B cell (primary cell): ENCODE measurements at regions not wholly inside any gene's neighbourhood (a gene's known extent, or its start where the extent isn't known, plus 50 kb on each side); places are given as distances from the start of the nearest gene placed in this dataset.

Experiments
- ATAC-seq: fragments of 200-7000 bp; cut with Tn5 transposase; one replicate; pipeline ENCODE4 v1.10.0; 2021; ENCODE audit warnings: low read depth, mild to moderate bottlenecking, moderate number of reproducible peaks, moderate library complexity
- CTCF ChIA-PET: fragments of 350-600 bp; sonication (Branson Sonifier 250); formaldehyde crosslinking; loops from one replicate; lab custom pipeline; 2021; ENCODE audit warnings: antibody characterized with exemption, inconsistent platforms; lab: Charles Lee
- POLR2A ChIA-PET: fragments of 350-600 bp; sonication (Branson Sonifier 250); formaldehyde crosslinking; loops from one replicate; lab custom pipeline; 2021; ENCODE audit warnings: antibody characterized with exemption; lab: Charles Lee
- DNase-seq: peaks from one replicate; pipeline ENCODE4 v3.0.0; 2013
- H2AFZ ChIP-seq: 2 replicates; pipeline ENCODE4 v1.6.1; 2012; ENCODE audit warnings: mild to moderate bottlenecking, low read depth, low read length; ENCODE audit not compliant: insufficient read depth, poor library complexity, severe bottlenecking
- H3K27ac ChIP-seq, 2 donors: 1 replicate in 1 of 2; 2 replicates in 1 of 2; pipeline ENCODE4 v1.5.1; 2012 to 2013; ENCODE audit warnings: low read length in 2 of 2, mild to moderate bottlenecking in 2 of 2, moderate library complexity in 1 of 2
- H3K27me3 ChIP-seq, 4 experiments: fragments of 200-600 bp in 1 of 4; sonication (generic) in 1 of 4; replicated peaks in 1 of 4; 1 replicate in 2 of 4; 2 replicates in 2 of 4; pipeline versions ENCODE4 v1.6.1 to v1.7.0; 2013 to 2016; ENCODE audit warnings: low read length in 3 of 4, mild to moderate bottlenecking in 2 of 4, mixed read lengths in 1 of 4, moderate library complexity in 1 of 4; ENCODE audit not compliant: insufficient read depth in 4 of 4, control insufficient read depth in 3 of 4; ENCODE audit errors: control extremely low read depth in 1 of 4
- H3K36me3 ChIP-seq, 2 experiments: replicated peaks in 1 of 2; 1 replicate in 1 of 2; 2 replicates in 1 of 2; pipeline versions ENCODE4 v1.6.1 to v1.7.1; 2013; ENCODE audit warnings: low read length in 1 of 2; ENCODE audit not compliant: insufficient read depth in 2 of 2, control insufficient read depth in 1 of 2; ENCODE audit errors: control extremely low read depth in 1 of 2, extremely low read depth in 1 of 2
- H3K4me1 ChIP-seq, 2 donors: fragments of 200-600 bp in 1 of 2; sonication (generic) in 1 of 2; 1 replicate in 1 of 2; 2 replicates in 1 of 2; pipeline versions ENCODE4 v1.5.1 to v1.6.1; 2013 to 2017; ENCODE audit warnings: low read length in 2 of 2; ENCODE audit not compliant: control insufficient read depth in 2 of 2, insufficient read depth in 2 of 2
- H3K4me2 ChIP-seq: replicated peaks from 2 replicates; pipeline ENCODE3; 2012; ENCODE audit warnings: mild to moderate bottlenecking, low read depth, low read length; ENCODE audit not compliant: poor library complexity, severe bottlenecking
- H3K4me3 ChIP-seq, 5 experiments: fragments of 200-600 bp in 1 of 5; sonication (generic) in 1 of 5; 1 replicate in 3 of 5; 2 replicates in 2 of 5; pipeline versions ENCODE4 v1.5.1 to v1.7.0; 2011 to 2016; ENCODE audit warnings: low read length in 4 of 5, mild to moderate bottlenecking in 4 of 5, low read depth in 2 of 5, control low read depth in 1 of 5, moderate library complexity in 1 of 5; ENCODE audit not compliant: insufficient read depth in 1 of 5; ENCODE audit errors: control extremely low read depth in 1 of 5, extremely low read depth in 1 of 5
- H3K79me2 ChIP-seq: fragments of 200-600 bp; sonication (generic); one replicate; pipeline ENCODE4 v1.6.0; 2016; ENCODE audit warnings: low read length; ENCODE audit not compliant: control insufficient read depth, insufficient read depth
- H3K9ac ChIP-seq: fragments of 200-600 bp; sonication (generic); 2 replicates; pipeline ENCODE4 v1.6.1; 2017; ENCODE audit warnings: mild to moderate bottlenecking, low read length, moderate library complexity
- H3K9me3 ChIP-seq, 3 donors: one replicate each; pipeline versions ENCODE4 v1.6.1 to v1.7.1; 2013; ENCODE audit warnings: low read length in 2 of 3; ENCODE audit not compliant: control insufficient read depth in 2 of 3, insufficient read depth in 1 of 3; ENCODE audit errors: control extremely low read depth in 1 of 3
- H4K20me1 ChIP-seq: 2 replicates; pipeline ENCODE4 v1.6.0; 2012; ENCODE audit warnings: mild to moderate bottlenecking, low read length; ENCODE audit not compliant: insufficient read depth, control insufficient read depth, poor library complexity, severe bottlenecking
- H3K27ac Mint-ChIP-seq: one replicate; pipeline ENCODE4 v1.8.0; 2021; ENCODE audit warnings: mixed read lengths
- H3K27me3 Mint-ChIP-seq: one replicate; pipeline ENCODE4 v1.8.0; 2021; ENCODE audit warnings: mixed read lengths
- H3K4me1 Mint-ChIP-seq: one replicate; pipeline ENCODE4 v1.8.0; 2021; ENCODE audit warnings: mixed read lengths
- H3K4me3 Mint-ChIP-seq: one replicate; pipeline ENCODE4 v1.8.0; 2021; ENCODE audit warnings: mixed read lengths
- H3K9me3 Mint-ChIP-seq: one replicate; pipeline ENCODE4 v1.8.0; 2022; ENCODE audit warnings: mixed read lengths; ENCODE audit not compliant: insufficient read depth
- EZH2 ChIP-seq: IDR thresholded peaks from 2 replicates; pipeline ENCODE4 v1.6.1; 2012; ENCODE audit warnings: borderline replicate concordance, low read depth, mild to moderate bottlenecking, moderate library complexity, low read length; ENCODE audit not compliant: insufficient read depth, poor library complexity, severe bottlenecking
- WGBS: methylation state at CpG from one replicate; pipeline ENCODE4 v1.1.5; 2013; ENCODE audit warnings: missing lambda C conversion rate; ENCODE audit not compliant: insufficient coverage; 5-methylcytosine and 5-hydroxymethylcytosine counted together
- intact Hi-C: fragments of 100-400 bp; cut with micrococcal nuclease; formaldehyde crosslinking; loops from one replicate; pipeline ENCODE4 v1.10.0; 2022
- TF ChIP-seq, protein P1 (sequence below): fragments of 200-600 bp; IDR thresholded peaks from one replicate; pipeline ENCODE4 v1.8.0; 2022; ENCODE audit warnings: antibody characterized with exemption, mild to moderate bottlenecking

DNA sequence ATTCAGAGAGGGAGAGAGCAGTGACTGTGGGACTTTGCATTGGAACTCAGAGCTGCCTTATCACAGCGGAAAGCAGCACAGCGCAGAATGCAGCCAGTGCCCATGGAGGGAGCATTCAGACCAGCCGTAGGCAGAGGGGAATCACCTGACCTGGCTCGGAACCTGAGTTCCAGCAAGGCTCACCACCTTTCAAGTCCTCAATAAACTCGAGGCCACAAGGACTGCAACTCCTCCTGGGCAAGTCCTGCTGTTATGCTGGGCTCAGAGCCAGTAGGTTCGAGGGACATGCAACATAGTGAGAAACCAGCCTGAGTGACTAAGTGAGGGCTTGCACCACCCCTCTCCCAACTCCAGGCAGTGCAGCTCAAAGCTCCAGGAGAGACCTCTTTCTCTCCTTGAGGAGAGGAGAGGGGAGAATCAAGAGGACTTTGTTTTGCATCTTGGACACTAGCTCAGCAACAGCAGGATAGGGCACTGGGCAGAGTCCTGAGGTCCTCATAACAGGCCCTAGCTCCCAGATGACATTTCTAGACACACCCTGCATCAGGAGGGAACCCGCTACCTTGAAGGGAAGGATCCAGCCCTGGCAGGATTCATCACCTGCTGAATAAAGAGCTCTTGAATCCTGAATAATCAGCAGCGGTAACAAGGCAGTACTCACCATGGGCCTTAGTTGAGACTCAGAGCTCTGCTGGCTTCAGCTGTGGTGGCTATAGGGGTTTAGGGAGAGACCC lies 136.8 kb upstream of the OTOS start:
- CTCF ChIA-PET = no interaction called here
- TF ChIP-seq, protein P1, sequence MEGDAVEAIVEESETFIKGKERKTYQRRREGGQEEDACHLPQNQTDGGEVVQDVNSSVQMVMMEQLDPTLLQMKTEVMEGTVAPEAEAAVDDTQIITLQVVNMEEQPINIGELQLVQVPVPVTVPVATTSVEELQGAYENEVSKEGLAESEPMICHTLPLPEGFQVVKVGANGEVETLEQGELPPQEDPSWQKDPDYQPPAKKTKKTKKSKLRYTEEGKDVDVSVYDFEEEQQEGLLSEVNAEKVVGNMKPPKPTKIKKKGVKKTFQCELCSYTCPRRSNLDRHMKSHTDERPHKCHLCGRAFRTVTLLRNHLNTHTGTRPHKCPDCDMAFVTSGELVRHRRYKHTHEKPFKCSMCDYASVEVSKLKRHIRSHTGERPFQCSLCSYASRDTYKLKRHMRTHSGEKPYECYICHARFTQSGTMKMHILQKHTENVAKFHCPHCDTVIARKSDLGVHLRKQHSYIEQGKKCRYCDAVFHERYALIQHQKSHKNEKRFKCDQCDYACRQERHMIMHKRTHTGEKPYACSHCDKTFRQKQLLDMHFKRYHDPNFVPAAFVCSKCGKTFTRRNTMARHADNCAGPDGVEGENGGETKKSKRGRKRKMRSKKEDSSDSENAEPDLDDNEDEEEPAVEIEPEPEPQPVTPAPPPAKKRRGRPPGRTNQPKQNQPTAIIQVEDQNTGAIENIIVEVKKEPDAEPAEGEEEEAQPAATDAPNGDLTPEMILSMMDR = no peak
- TF ChIP-seq EZH2 = no peak
- H3K27me3 Mint-ChIP-seq = peaks cover 46% of the 10 kb centered on the region

GRCh38 chr2:240277807-240278522 lies 137.5 kb upstream of the OTOS start:
- WGBS = 89% methylated on average over 2 of the region's 3 CpGs
- no peaks in the 10 kb centered on the region for H3K4me1 Mint-ChIP-seq
- Histone ChIP-seq H2AFZ (no peak overlapping the region), H3K79me2 (no peaks in the 10 kb centered on the region), H3K9ac (no peak overlapping the region), H4K20me1 (no peaks in the 10 kb centered on the region), H3K4me3 (no peak overlapping the region), H3K4me1 (no peaks in the 10 kb centered on the region), H3K27me3 (peaks cover 0 to 29% (median under 1%) of the 10 kb centered on the region in 4 experiments), H3K4me2 (no peak overlapping the region), H3K27ac (no peak overlapping the region), H3K36me3 (no peaks in the 10 kb centered on the region), H3K9me3 (no peaks in the 10 kb centered on the region)
- peaks cover 1% of the 10 kb centered on the region for H3K9me3 Mint-ChIP-seq
- peaks cover 41% of the 10 kb centered on the region for H3K27me3 Mint-ChIP-seq
- no peak overlapping the region for H3K4me3 Mint-ChIP-seq
- ChIA-PET CTCF (no interaction called here), POLR2A (no interaction called here)
- H3K27ac Mint-ChIP-seq = no peak overlapping the region
- ATAC-seq (no peak), DNase-seq (no peak)
- no peak for TF ChIP-seq EZH2
- TF ChIP-seq, protein P1 = no peak
- intact Hi-C loops = no loop called here

More for the DNA sequence above, 136.8 kb upstream of the OTOS start:
- Histone ChIP-seq H3K9me3 (peaks cover 0 to under 1% (median 0%) of the 10 kb centered on the region in 3 donors), H3K36me3 (no peaks in the 10 kb centered on the region), H3K4me3 (no peak overlapping the region), H3K9ac (no peak overlapping the region), H3K4me1 (no peaks in the 10 kb centered on the region), H3K79me2 (no peaks in the 10 kb centered on the region), H3K27ac (no peak overlapping the region), H3K4me2 (no peak overlapping the region), H2AFZ (no peak overlapping the region), H3K27me3 (peaks cover 0 to 29% (median 2%) of the 10 kb centered on the region in 4 experiments), H4K20me1 (no peaks in the 10 kb centered on the region)
- POLR2A ChIA-PET = no interaction called here
- Mint-ChIP-seq H3K4me3 (no peak overlapping the region), H3K9me3 (peaks cover 5% of the 10 kb centered on the region), H3K27ac (no peak overlapping the region), H3K4me1 (no peaks in the 10 kb centered on the region)
- no peak for DNase-seq
- intact Hi-C loops = no loop called here
- ATAC-seq = no peak
- WGBS = 81% methylated on average over 7 of the region's 8 CpGs
